ENCODE measurements at regions not wholly inside any gene's neighbourhood (a gene's known extent, or its start where the extent isn't known, plus 50 kb on each side); places are given as distances from the start of the nearest gene placed in this dataset.

DNA sequence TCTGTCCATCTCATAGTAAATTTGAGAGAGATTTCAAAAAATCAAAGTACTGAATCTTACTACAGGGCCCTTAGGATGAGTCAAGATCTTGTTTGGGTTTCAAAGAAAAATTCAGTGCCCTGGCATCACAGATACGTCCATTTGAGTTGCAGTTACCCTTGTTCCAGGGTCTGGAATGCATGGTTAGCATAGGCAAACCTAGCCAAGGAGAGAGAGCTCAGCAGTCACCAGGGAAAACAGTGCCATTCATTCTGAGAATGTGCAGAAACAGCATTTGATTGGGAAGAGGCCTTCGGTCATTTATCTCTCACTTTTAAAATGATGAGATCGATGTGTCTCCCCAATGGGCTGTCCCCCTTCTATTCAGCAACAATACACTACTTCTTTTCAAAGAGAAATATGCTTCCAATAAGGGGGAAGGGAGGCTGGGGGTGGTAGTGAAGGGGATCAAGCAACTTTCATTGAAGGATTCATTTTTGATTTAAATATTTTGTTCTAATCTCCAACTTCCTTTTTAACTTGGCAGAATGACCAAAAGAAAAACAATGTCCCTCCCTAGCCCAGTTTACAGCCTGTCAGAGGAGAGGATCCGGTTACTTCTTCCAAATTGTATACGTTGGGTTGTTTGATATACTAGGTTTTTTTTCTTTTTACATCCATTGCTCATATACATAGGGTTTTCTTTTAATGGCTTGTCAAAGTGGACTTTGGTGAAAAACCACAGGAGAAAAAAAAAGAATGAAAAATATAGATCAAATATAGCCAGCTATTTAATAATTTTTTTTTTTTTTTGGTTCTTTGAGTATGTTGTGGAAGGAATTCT is 491.1 kb downstream of the CCDC171 start:
- no peak for TF ChIP-seq EZH2 (IDR thresholded peaks at IDR 0.05; ENCODE audit: low read length, missing control alignments)
- TF ChIP-seq, protein P1, sequence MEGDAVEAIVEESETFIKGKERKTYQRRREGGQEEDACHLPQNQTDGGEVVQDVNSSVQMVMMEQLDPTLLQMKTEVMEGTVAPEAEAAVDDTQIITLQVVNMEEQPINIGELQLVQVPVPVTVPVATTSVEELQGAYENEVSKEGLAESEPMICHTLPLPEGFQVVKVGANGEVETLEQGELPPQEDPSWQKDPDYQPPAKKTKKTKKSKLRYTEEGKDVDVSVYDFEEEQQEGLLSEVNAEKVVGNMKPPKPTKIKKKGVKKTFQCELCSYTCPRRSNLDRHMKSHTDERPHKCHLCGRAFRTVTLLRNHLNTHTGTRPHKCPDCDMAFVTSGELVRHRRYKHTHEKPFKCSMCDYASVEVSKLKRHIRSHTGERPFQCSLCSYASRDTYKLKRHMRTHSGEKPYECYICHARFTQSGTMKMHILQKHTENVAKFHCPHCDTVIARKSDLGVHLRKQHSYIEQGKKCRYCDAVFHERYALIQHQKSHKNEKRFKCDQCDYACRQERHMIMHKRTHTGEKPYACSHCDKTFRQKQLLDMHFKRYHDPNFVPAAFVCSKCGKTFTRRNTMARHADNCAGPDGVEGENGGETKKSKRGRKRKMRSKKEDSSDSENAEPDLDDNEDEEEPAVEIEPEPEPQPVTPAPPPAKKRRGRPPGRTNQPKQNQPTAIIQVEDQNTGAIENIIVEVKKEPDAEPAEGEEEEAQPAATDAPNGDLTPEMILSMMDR (conservative IDR thresholded peaks at IDR 0.05 in 1 of 2, IDR thresholded peaks at IDR 0.05 in 1 of 2; ENCODE audit: low read depth in 1 of 2, low read length in 2 of 2): no peak

All from fibroblast of lung (primary cell).